ENCODE measurements at regions not wholly inside any gene's neighbourhood (a gene's known extent, or its start where the extent isn't known, plus 50 kb on each side); places are given as distances from the start of the nearest gene placed in this dataset.

DNA sequence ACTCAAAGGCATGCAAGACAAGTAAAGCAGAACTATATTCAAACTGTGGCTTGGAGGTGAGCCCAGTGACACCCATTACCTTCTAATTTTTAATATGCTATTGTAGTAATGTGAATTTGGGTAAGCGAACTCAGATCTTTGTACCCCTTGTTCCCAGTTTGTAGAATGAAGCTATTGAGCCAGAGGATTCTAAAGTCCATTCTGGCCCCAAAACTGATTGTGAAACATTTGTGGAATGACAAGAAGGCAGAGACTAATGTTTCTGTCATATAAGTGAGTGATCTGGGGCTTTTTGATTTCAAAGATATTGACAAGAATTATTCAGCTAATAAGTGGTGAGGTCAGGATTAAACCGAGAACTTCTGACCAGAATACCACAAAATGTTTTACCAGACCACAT is 283.8 kb upstream of the CA10 start:
- Histone ChIP-seq H3K9me2 (ENCODE audit: insufficient read depth) (no peaks in the 10 kb centered on the region), H3K36me3 (ENCODE audit: low read depth) (no peaks in the 10 kb centered on the region), H2AFZ (no peak overlapping the region), H3K79me2 (ENCODE audit: low read depth) (no peaks in the 10 kb centered on the region), H3K4me1 (replicated peaks; ENCODE audit: insufficient read depth) (no peaks in the 10 kb centered on the region), H3K27me3 (ENCODE audit: insufficient read depth, low read depth) (no peaks in the 10 kb centered on the region), H3K9me3 (ENCODE audit: insufficient read depth, low read depth) (no peaks in the 10 kb centered on the region), H3K4me2 (no peak overlapping the region), H4K20me1 (ENCODE audit: insufficient read depth) (no peaks in the 10 kb centered on the region), H3F3A (ENCODE audit: insufficient read depth, low read depth) (no peaks in the 10 kb centered on the region), H3K27ac (no peak overlapping the region), H3K4me3 (no peak overlapping the region)
- CTCF ChIA-PET, result no interaction called here
- no peak for TF ChIP-seq EZH2 (IDR thresholded peaks at IDR 0.05; ENCODE audit: low read depth)
- TF ChIP-seq, protein P1, sequence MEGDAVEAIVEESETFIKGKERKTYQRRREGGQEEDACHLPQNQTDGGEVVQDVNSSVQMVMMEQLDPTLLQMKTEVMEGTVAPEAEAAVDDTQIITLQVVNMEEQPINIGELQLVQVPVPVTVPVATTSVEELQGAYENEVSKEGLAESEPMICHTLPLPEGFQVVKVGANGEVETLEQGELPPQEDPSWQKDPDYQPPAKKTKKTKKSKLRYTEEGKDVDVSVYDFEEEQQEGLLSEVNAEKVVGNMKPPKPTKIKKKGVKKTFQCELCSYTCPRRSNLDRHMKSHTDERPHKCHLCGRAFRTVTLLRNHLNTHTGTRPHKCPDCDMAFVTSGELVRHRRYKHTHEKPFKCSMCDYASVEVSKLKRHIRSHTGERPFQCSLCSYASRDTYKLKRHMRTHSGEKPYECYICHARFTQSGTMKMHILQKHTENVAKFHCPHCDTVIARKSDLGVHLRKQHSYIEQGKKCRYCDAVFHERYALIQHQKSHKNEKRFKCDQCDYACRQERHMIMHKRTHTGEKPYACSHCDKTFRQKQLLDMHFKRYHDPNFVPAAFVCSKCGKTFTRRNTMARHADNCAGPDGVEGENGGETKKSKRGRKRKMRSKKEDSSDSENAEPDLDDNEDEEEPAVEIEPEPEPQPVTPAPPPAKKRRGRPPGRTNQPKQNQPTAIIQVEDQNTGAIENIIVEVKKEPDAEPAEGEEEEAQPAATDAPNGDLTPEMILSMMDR (conservative IDR thresholded peaks at IDR 0.05), result no peak
- no TSS peak for BruUV-seq (replicated peaks)
- DNase-seq, result no peak
- POLR2A ChIA-PET (ENCODE audit: unreplicated experiment), result no interaction called here
- intact Hi-C loops (cut with micrococcal nuclease; ENCODE audit: unreplicated experiment), result no loop called here

DNA sequence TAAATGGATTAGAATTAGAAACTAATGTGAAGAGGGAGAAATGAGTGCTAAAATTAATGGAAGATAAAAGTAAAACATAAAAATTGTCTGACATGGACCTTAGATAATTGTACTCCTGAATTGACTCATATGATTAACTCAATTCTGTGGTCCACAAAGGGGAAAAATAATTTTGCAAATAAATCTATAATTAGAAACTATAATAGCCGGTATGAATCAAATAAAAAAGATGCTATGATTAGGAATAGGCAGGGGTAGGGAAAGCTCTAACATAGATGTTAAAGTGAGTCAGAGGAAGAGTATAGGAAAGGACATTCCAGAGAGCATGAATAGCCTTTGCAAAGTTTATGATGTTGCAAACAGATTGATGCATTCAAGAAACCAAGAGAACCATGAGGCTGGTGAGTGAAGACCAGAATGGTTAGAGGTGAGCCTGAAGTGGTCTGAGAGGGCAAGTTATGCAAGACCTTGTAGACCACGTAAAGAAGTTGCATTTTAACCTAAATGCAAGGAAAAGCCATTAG is 262.1 kb upstream of the CA10 start:
- no peaks in the 10 kb centered on the region for H3K36me3 ChIP-seq (ENCODE audit: low read depth)
- ChIA-PET CTCF (no interaction called here), POLR2A (ENCODE audit: unreplicated experiment) (no interaction called here)
- H3F3A ChIP-seq (ENCODE audit: insufficient read depth, low read depth), result no peaks in the 10 kb centered on the region
- no peak overlapping the region for H3K4me3 ChIP-seq
- BruUV-seq (replicated peaks), result no TSS peak
- H3K27me3 ChIP-seq (ENCODE audit: insufficient read depth, low read depth), result no peaks in the 10 kb centered on the region
- no peaks in the 10 kb centered on the region for H3K9me3 ChIP-seq (ENCODE audit: insufficient read depth, low read depth)
- no peaks in the 10 kb centered on the region for H3K9me2 ChIP-seq (ENCODE audit: insufficient read depth)
- H2AFZ ChIP-seq, result no peak overlapping the region
- intact Hi-C loops (cut with micrococcal nuclease; ENCODE audit: unreplicated experiment), result no loop called here
- no peaks in the 10 kb centered on the region; the same call in 1 of the 2 replicates for H4K20me1 ChIP-seq (ENCODE audit: insufficient read depth)
- TF ChIP-seq, protein P1 (conservative IDR thresholded peaks at IDR 0.05), result no peak
- TF ChIP-seq EZH2 (IDR thresholded peaks at IDR 0.05; ENCODE audit: low read depth), result no peak
- DNase-seq, result no peak
- H3K79me2 ChIP-seq (ENCODE audit: low read depth), result no peaks in the 10 kb centered on the region
- no peak overlapping the region for H3K4me2 ChIP-seq
- no peak overlapping the region for H3K27ac ChIP-seq
- H3K4me1 ChIP-seq (replicated peaks; ENCODE audit: insufficient read depth), result no peaks in the 10 kb centered on the region

DNA sequence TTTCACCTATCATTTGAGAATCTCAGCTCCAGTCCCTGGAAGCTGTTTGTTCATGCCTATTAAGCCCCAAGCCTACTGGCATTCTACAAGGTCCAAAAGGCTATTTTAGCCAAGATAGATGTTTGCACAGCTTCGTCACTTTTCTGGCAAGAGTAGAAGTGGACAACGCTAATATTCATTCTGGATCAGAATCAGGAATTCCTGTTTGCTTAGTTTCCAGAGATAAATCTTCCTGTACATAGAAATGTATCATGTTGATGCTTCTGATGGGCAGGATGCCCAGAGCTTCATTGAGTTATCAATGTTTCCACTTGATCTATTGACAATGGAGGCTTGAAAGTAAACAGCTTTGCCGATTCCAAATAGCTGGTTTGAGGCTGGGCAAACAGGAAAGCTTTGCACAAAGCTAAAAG is 260.7 kb upstream of the CA10 start:
- DNase-seq, result no peak
- ChIA-PET POLR2A (ENCODE audit: unreplicated experiment) (no interaction called here), CTCF (no interaction called here)
- H3K27me3 ChIP-seq (ENCODE audit: insufficient read depth, low read depth), result no peaks in the 10 kb centered on the region
- no peaks in the 10 kb centered on the region for H3K9me2 ChIP-seq (ENCODE audit: insufficient read depth)
- H3K4me1 ChIP-seq (replicated peaks; ENCODE audit: insufficient read depth), result no peaks in the 10 kb centered on the region
- TF ChIP-seq, protein P1 (conservative IDR thresholded peaks at IDR 0.05), result no peak
- no peak for TF ChIP-seq EZH2 (IDR thresholded peaks at IDR 0.05; ENCODE audit: low read depth)
- H3K4me3 ChIP-seq, result no peak overlapping the region
- no peak overlapping the region for H3K4me2 ChIP-seq
- no TSS peak for BruUV-seq (replicated peaks)
- no peaks in the 10 kb centered on the region for H3F3A ChIP-seq (ENCODE audit: insufficient read depth, low read depth)
- no peak overlapping the region for H2AFZ ChIP-seq
- intact Hi-C loops (cut with micrococcal nuclease; ENCODE audit: unreplicated experiment), result no loop called here
- no peaks in the 10 kb centered on the region for H3K9me3 ChIP-seq (ENCODE audit: insufficient read depth, low read depth)
- no peaks in the 10 kb centered on the region; the same call in 1 of the 2 replicates for H4K20me1 ChIP-seq (ENCODE audit: insufficient read depth)
- H3K79me2 ChIP-seq (ENCODE audit: low read depth), result no peaks in the 10 kb centered on the region
- H3K27ac ChIP-seq, result no peak overlapping the region
- no peaks in the 10 kb centered on the region for H3K36me3 ChIP-seq (ENCODE audit: low read depth)
